ENCODE measurements at regions not wholly inside any gene's neighbourhood (a gene's known extent, or its start where the extent isn't known, plus 50 kb on each side); places are given as distances from the start of the nearest gene placed in this dataset.
"Not testable (repeated sequence)": the region's sequence is repeated elsewhere in the genome, so short reads cannot be mapped to it uniquely, and the experiment has no call there.

- Histone ChIP-seq H3K4me1 (no peaks in the 10 kb centered on the region), H3K9me3 (no peaks in the 10 kb centered on the region), H3K36me3 (no peaks in the 10 kb centered on the region), H3K4me3 (no peak overlapping the region), H3K9ac (ENCODE audit: low read depth in 2 of 2, low read length in 2 of 2) (no peak overlapping the region), H3K27ac (no peak overlapping the region), H3K27me3 (no peaks in the 10 kb centered on the region)
- intact Hi-C loops (cut with DNase I), result loop anchor here (10.0 kb wide), 1 partner anchor 901 kb away; no protein-coding TSS in a partner anchor
- no peak for TF ChIP-seq CTCF (IDR thresholded peaks at IDR 0.05)
- DNase-seq, result no peak
Observed at GRCh38 chr3:153925841-153926514, 195.2 kb upstream of the ARHGEF26 start.

- intact Hi-C loops (cut with DNase I), result loop anchor here (10.0 kb wide), 1 partner anchor 902 kb away; no protein-coding TSS in a partner anchor
Observed at GRCh38 chr3:153927107-153927506, 194.1 kb upstream of the ARHGEF26 start.

GRCh38 chr3:153928851-153929250 lies 192.3 kb upstream of the ARHGEF26 start:
- TF ChIP-seq CTCF (IDR thresholded peaks at IDR 0.05), result no peak
- no peaks in the 10 kb centered on the region for H3K4me1 ChIP-seq
- no peak overlapping the region for H3K27ac ChIP-seq
- H3K4me3 ChIP-seq, result no peak overlapping the region
- no peak for DNase-seq
- H3K9ac ChIP-seq (ENCODE audit: low read depth in 2 of 2, low read length in 2 of 2), result no peak overlapping the region
- H3K9me3 ChIP-seq, result no peaks in the 10 kb centered on the region
- no peaks in the 10 kb centered on the region for H3K36me3 ChIP-seq
- intact Hi-C loops (cut with DNase I), result loop anchor here (10.0 kb wide), 1 partner anchor 904 kb away; no protein-coding TSS in a partner anchor
- no peaks in the 10 kb centered on the region for H3K27me3 ChIP-seq

More at GRCh38 chr3:153927107-153927506, 194.1 kb upstream of the ARHGEF26 start:
- Histone ChIP-seq H3K4me3 (no peak overlapping the region), H3K36me3 (no peaks in the 10 kb centered on the region), H3K4me1 (no peaks in the 10 kb centered on the region), H3K27me3 (no peaks in the 10 kb centered on the region), H3K9me3 (no peaks in the 10 kb centered on the region), H3K9ac (ENCODE audit: low read depth in 2 of 2, low read length in 2 of 2) (no peak overlapping the region), H3K27ac (no peak overlapping the region)
- no peak for DNase-seq
- no peak for TF ChIP-seq CTCF (IDR thresholded peaks at IDR 0.05)

- H3K4me3 ChIP-seq; H3K9ac ChIP-seq (ENCODE audit: low read depth in 2 of 2, low read length in 2 of 2); H3K27me3 ChIP-seq; H3K27ac ChIP-seq; intact Hi-C loops (cut with DNase I); DNase-seq; H3K36me3 ChIP-seq; H3K4me1 ChIP-seq; H3K9me3 ChIP-seq: not testable (repeated sequence)
Observed at GRCh38 chr3:153933481-153933880, 187.7 kb upstream of the ARHGEF26 start.

- Histone ChIP-seq H3K9ac (ENCODE audit: low read depth in 2 of 2, low read length in 2 of 2) (no peak overlapping the region), H3K27ac (no peak overlapping the region), H3K36me3 (no peaks in the 10 kb centered on the region), H3K4me3 (no peak overlapping the region), H3K4me1 (no peaks in the 10 kb centered on the region), H3K9me3 (no peaks in the 10 kb centered on the region), H3K27me3 (no peaks in the 10 kb centered on the region)
- DNase-seq, result no peak
- intact Hi-C loops (cut with DNase I), result no loop called here
- no peak for TF ChIP-seq CTCF (IDR thresholded peaks at IDR 0.05)
Observed at GRCh38 chr3:153944084-153944483, 177.1 kb upstream of the ARHGEF26 start.

- Histone ChIP-seq H3K9ac (ENCODE audit: low read depth in 2 of 2, low read length in 2 of 2) (no peak overlapping the region), H3K9me3 (no peaks in the 10 kb centered on the region), H3K36me3 (no peaks in the 10 kb centered on the region), H3K27ac (no peak overlapping the region), H3K4me1 (no peaks in the 10 kb centered on the region), H3K27me3 (no peaks in the 10 kb centered on the region), H3K4me3 (no peak overlapping the region)
- DNase-seq, result no peak
- no peak for TF ChIP-seq CTCF (IDR thresholded peaks at IDR 0.05)
- intact Hi-C loops (cut with DNase I), result no loop called here
Observed at GRCh38 chr3:153951276-153951675, 169.9 kb upstream of the ARHGEF26 start.

All from colonic mucosa (tissue), 4 donors.